HG02885 (cell line): ENCODE measurements at regions not wholly inside any gene's neighbourhood (a gene's known extent, or its start where the extent isn't known, plus 50 kb on each side); places are given as distances from the start of the nearest gene placed in this dataset.

ENCODE experiments used
- ATAC-seq: cut with Tn5 transposase; IDR thresholded peaks from one replicate; pipeline ENCODE4 v1.9.1; 2021; ENCODE audit warnings: mild to moderate bottlenecking; ENCODE audit not compliant: unreplicated experiment, poor library complexity

DNA sequence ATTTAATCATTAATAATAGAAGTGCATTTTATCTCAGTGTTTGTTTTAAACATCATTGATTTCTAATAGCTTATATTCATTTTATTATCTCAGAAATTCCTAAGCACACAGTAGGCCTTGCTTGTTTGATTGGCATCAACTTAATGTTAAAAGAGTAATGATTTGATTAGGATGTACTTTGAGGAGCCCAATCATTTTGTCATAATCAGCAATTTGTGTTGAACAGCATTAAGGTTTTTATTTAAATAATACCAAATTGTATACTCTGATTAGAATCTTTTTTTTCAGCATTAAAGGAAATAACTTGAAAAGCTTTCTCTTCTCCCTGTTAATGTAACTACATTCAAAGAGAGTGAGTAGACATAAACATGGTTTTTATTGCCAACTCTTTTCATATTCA, 2262.0 kb upstream of the TENM3 start:
- no peak for ATAC-seq

DNA sequence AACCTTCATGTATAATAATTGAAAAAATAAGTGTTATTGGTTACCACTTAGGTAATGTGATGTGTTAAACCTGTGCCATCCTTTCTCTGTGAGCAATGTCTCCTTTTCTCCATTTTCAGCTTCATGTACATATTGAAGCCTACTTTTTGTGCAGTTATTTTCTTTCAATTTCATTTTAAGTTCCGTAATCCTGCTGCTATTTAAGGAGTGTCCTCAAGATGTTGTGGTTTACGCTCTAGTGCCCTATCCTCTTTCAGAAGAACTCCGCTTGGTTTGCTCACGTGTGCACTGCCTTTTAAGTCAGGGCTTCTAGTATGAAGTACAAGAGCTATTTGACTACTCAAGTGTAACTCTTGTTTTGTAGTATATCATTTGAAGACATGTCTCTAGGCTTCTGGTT, 2253.2 kb upstream of the TENM3 start:
- ATAC-seq, result peak; percentile 95

DNA sequence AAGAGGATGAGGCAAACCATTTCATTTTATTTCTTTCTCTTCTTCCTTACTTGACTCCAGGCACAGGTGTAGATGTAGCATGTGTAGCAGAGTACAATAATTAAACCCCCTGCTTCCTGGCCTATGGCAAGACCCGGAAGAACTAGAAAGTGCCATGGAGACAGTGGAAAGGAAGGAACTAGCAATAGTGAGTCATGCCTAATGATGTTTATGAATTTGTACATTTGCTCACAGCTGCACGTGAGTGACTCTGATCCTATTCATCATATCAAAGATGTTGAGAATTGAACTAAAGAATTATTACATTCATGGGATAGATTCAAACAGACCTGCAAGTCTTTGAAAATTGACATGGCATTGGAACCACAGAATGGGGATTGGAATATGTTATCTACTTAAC, 2233.9 kb upstream of the TENM3 start:
- ATAC-seq, result no peak

DNA sequence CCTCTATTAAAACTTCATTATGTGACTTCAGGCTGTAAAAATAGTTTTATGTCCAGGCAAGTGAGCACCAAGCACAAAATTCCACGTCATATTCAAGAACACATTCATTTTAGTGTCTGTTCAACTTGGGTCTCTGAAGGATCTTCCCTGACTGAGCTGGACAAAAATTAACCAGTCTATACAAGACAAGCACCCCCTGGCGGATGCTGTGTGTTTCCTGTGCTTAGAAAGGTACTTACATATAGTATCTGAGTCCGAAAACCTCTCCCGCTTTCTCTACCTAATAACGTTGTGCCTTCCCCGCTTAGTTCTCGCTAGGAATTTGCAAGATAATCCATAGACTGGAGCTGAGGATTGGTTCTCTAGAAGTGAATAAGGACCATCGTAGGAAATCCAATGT, 2214.5 kb upstream of the TENM3 start:
- peak; percentile 78 for ATAC-seq

DNA sequence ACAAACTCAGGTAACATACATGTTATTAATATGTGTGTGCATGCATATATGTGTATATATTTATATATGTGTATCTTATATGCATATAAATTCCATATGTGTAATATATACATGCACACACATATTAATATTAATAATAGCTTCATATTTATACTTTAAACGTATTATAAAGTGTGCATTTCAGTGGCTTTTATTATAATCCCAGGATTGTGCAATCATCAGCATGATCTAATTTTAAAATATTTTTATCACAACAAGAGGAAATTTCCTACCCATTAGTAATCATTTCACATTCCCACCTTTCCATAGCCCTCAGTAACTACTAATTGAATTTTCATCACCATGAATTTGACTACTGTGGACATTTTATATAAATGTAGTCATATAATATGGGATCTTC, 2211.9 kb upstream of the TENM3 start:
- ATAC-seq, result no peak

DNA sequence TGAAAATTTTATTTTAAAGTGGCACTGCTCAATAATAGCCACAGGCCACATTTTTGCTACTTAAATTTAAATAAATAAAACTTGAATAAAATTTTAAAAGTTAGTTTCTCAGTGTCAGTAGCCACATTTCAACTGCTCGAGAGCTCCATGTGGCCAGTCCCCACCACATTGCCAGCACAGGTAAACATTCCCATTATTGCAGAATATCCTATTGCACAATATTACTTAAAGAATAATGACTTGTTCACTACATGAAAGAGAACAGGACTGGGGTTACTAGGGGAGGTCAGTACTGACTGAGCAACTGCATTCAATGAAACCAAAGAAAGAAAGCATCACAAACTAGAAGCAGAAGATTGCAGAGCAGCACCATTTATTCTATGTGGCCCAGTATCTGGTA, 2201.6 kb upstream of the TENM3 start:
- ATAC-seq, result no peak

DNA sequence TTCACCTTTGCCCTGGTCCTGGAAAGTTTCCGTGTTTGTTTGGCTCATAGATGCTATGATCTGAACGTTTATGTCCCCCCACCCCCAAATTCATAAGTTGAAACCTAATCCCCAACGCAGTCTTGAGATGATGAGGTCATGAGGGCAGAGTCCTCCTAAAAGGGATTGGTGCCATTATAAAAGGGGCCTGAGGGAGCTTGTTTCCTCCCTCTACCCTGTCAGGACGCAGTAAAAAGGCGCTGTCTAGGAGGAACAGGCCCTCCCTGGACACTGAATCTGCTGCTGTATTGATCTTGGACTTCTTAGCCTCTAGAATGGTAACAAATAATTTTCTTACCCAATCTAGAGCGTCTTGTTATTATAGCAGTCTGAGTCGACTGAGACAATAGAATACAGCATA, 2190.6 kb upstream of the TENM3 start:
- ATAC-seq, result no peak

DNA sequence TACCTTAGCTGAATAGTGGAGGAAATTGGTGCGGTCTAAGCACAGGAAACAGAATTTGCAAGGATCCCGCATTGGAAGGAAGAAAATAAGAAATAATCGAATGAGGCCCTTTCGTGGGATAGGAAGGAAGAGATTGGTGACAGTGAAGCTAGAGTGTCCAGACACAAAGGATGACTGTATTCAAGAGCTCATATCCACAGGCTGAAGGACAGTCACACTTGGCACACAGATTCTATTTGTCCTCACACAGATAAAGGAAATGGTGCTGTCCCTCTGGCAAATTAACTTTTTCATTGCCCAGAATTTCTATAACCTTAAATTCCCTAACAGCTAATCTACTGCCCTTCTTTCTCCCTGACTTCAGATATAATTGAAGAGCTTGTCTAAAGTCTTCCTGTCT, 2188.9 kb upstream of the TENM3 start:
- no peak for ATAC-seq

DNA sequence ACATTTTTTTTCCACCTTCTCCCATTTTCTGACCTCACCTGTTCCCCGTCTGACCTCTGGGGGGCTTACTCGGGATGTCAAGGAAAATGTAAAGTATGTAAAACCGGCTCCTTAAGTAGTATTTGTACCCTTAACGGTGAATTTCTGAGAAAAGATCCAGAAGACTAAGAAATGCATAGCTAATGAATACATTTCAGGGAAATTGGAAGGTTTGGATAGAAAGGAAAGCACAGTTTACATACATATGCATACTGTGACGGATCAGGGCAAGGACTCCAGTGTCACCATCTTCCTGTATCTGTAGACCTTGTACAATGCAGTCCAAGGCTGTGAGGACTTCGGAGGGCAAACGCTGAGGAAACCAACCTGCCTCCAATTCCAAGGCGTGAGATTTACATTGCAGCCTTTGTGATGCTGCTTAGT, 2185.9 kb upstream of the TENM3 start:
- ATAC-seq, result no peak

DNA sequence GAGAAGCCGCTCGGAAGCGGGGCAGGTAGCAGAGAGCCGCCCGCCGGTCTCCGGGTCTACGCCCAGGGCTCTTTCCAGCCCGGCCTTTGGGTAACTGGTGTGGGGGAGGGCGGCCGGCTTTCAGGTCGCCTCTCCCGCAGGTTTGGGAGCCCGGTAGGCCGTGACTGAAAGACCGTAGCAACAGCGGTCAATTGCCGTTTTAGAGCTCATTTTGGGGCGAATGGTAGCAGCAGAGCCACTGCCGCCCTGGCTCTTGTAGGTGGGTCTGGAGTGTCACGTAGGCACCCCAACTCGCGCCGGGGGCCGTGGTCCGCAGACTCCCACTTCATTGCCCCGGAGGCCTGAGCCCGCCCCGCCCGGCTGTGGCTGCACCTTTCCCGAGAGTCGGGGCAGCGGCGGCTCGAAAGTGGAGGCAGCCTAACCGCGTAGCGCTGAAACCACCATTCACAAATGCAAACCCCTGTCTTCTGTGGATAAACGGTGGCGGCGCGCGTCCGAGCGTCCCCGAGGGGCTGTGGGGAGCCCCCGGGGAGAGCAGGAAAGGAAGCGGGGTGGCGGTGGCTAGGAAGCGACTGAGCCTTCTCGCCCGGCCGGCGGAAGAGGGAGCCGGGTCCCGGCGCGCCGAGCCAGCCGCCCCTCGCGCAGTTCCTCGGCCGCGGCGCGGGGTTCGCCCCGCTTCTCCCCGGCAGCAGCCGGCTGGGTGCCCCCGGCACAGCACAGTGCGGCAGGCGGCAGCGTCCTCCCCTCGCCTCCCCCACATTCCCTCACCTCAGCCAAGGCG, 2185.1 kb upstream of the TENM3 start:
- peak; percentile 46 for ATAC-seq

DNA sequence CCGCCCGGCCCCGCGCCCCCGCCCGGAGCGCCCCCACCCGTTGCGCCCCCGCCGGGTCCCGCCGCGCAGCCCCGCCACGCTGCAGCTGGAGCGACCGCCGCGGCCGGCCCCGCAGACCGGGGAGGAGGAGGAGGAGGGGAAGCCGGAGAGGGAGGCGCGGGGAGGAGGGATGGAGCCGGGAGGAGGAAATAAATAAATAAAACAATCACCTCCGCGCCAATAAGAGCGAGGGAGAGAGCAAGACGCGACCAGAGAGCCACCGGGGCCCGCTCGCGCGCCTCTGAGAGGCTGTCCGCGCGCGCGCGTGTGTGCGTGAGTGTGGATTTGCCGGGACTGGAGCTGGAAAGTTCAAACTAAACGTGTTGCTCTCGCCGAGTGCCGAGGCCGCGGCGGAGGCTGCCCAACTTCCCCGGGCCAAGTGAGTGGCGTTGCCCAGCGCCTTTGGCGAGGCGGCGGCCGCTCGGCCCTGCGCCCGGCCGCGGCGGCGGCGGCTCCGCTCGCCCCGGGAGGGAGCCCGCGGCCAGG, 2184.4 kb upstream of the TENM3 start:
- ATAC-seq, result no peak

DNA sequence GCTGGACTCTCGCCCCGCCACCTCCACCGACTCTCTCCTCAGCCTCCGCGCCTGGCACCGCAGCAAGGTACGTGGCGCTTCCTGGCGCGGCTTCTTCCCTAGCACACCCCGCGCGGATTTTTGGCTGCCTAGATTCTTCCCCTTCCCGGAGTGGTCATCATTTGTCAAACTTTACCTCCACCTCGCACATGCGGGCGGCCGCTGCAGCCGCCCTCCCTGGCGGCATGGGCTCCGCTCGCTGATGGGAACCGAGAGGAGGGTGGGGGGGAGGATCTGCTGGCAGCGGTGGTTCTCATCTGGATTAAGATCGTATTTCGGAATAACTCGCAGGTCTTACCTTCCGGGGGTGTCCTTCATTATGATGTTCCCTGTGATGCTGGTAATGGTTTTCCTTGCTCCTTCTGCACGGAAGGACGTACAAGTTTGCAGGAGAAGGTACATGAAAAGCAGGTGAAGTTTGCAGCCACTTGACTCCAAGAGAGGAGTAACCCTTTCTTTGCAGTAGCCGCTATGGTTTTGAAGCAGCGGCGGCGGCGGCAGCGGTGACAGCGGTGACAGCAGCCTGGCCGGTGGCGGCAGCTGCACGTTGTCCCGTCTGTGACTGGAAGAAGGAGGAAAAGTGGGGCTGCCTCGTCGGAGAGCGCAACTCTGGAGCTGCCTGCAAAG, 2183.9 kb upstream of the TENM3 start:
- ATAC-seq, result no peak

DNA sequence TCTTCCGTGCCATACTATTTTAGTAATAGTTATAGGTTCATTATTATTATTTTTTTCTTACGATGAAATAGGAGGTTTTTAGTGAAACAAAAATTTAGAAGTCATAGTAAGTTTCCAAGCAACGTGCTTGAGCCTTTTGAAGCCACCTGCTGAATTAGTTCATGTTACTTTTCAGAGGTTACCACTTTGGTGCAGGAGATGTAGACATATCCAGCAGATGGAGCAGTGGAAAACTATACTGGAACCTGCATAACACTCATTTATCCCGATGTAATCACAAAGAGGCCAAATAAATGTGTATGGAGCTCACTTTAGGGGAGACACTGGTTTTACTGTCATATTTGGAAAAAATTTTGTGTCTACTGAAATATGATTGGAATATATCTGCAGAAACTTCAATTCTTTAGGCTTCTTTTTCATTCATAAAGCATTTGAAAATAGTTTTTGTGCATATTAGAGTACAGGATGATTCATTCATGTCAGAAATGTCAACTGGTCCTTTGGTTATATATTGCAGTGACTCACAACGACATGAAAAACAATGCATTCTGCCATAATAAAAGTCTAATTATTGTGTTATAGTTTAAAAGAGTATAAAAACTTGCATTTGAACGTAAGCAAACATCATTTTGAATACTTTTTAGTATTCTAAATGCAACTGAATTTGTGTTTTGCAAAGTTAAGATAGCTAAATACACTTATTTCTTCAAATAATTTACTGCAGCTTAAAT, 2182.9 kb upstream of the TENM3 start:
- ATAC-seq, result no peak

DNA sequence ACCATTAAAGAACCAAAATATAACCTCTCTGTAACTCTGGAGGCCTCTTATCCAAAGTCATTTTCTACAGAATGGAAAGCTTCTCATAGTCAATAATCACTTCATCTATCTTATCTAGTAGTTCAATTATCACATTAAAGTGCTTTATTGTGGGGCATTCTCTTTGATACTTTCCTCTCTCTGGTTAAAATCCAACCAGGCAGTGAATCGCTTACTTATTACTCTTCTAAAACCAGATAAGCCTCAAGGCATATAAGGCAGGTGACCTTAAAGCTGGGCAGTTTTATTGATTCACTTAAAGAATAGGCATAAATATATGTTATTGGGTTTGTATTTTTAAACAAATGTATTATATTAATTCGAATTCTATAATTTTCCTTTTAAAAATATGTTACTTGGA, 2162.1 kb upstream of the TENM3 start:
- no peak for ATAC-seq

DNA sequence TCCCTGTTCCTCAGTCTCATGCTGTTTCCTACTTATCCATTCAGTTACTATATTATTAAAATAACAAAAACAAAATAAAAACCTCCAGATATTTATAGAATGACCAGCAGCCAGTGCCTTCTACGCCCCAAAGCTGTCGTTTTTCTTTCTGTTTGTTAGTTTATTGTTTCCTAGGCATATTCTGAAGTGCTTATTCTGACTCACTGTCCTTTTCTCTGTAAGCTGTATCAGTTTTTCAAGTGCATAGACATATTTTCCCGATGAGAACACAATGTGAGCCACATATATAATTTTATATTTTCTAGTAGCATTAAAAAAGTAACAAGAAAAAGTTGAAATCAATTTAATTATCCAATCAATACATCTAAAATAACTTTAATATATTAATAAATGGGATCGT, 2158.6 kb upstream of the TENM3 start:
- no peak for ATAC-seq

DNA sequence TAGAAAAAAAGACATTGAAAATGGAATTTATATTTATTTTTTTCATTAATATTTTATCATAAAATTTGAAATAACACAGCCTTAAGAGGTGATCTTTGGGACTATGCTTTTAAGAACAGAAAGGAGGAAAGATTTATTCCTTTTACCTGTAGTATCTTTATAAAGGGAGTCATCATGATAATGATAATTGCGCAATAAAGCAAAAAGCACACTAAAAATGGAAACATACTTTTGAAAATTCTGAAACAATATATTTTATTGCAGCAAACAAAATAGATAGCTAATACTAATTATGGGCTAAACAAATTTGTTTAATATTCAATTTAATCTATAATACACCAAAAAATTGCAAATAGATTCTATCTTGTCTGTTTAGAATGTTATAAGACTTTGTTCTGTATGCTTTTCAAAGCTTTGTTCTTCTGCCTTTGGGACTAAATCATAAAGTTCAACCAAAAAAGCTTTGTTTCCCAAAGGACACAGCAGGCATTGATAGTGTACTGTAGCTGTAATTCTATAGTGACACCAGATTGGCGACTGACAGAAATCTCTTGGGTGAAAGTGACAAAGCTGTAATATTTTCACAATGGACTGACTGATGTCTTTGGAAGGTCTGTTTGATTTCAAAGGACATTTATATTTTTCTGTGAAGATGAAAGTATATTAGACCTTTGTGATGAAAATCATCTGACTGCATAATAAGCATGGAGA, 2156.6 kb upstream of the TENM3 start:
- no peak for ATAC-seq

DNA sequence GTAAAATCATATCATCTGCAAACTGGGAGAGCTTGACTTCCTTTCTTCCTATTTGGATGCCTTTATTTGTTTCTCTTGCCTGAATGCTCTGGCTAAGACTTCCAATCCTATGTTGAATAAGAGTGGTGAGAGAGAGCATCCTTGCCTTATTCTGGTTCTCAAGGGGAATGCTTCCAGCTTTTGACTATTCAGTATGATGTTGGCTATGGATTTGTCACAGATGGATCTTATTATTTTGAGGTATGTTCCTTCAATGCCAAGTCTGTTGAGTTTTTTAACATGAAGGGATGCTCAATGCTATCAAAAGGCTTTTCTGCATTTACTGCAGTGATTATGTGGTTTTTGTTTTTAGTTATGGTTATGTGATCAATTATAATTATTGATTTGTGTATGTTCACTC, 2144.6 kb upstream of the TENM3 start:
- no peak for ATAC-seq

DNA sequence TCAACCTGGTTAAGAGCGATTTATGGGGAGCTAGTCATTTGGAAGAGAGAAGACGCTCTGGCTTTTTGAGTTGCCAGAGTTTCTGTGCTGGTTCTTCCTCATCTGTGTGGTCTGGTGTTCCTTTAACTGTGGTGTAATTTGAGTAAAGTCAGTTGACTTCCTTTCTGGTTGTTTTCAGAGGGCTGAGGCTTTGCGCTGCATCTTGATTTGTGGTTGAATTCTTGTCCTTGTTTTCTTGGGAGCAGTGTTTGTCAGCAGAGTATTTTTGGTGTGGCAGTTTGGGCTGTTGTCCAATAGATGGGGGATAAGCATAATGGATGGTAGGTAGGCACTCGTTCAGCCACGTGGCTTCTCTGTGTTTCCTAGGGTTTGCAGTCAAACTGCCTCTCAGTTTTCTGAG, 2143.2 kb upstream of the TENM3 start:
- ATAC-seq, result no peak

DNA sequence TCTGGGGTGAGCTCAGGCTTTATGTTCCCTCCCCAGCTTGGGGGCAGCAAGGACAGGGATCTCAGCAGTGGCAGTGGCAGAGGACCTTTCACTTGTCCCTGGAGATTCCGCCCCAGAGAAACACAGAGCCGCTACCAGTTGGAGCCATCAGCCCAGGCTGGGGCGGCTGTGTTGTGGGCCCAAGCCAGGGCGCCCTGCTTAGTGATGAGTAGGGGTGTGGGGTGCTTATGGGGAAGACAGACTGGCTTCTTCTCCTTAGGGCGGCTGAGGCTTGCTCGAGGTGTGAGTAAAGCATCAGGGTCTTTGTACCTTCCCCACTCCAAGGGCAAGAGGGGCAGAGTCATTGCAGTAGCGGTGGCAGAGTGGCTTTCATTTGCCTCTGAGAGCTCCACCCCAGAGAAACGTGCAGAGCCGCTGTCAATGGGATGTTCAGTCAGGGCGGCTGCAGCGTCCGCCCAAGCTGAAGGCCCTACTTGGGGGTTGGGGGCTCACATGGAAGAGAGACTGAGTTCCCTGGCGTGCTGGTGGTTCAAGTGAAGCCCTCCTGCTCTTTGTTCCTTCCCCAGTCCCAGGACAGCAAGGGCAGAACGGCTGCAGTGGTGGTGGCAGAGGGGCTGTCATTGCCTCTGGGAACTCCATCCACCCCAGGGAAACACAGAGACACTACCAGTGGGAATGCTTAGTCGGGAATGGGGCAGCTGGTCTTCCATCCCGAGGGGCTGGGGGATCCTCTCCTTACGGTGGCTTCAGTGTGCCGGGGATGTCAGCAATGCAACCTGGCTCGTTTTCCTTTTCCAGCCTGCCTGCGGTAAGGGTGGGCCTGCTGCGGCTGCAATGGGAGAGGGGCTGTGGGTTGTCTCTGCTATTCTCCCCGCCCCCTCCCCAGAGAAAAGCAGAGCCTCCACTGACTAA, 2142.5 kb upstream of the TENM3 start:
- no peak for ATAC-seq
